Memory B cell (primary cell): ENCODE measurements at regions not wholly inside any gene's neighbourhood (a gene's known extent, or its start where the extent isn't known, plus 50 kb on each side); places are given as distances from the start of the nearest gene placed in this dataset.

ENCODE experiments used
- ATAC-seq: fragments of 150-1000 bp; cut with Tn5 transposase; 2 replicates; pipeline ENCODE4 v1.10.0; 2021; ENCODE audit warnings: low read depth, mild to moderate bottlenecking, moderate library complexity
- DNase-seq, 2 donors: peaks; one replicate each; pipeline ENCODE4 v3.0.0; 2022; ENCODE audit warnings: low spot score in 2 of 2
- H3K27ac Mint-ChIP-seq: one replicate; pipeline ENCODE4 v1.8.0; 2022; ENCODE audit warnings: mild to moderate bottlenecking, moderate library complexity, mixed read lengths
- H3K27me3 Mint-ChIP-seq: one replicate; pipeline ENCODE4 v1.8.0; 2022; ENCODE audit warnings: mixed read lengths
- H3K36me3 Mint-ChIP-seq: one replicate; pipeline ENCODE4 v1.8.0; 2022; ENCODE audit warnings: mild to moderate bottlenecking, mixed read lengths
- H3K4me1 Mint-ChIP-seq: one replicate; pipeline ENCODE4 v1.8.0; 2022; ENCODE audit warnings: mixed read lengths
- H3K4me3 Mint-ChIP-seq: one replicate; pipeline ENCODE4 v1.8.0; 2022; ENCODE audit warnings: mild to moderate bottlenecking, moderate library complexity, mixed read lengths
- H3K9me3 Mint-ChIP-seq: one replicate; pipeline ENCODE4 v1.8.0; 2022; ENCODE audit warnings: mixed read lengths

DNA sequence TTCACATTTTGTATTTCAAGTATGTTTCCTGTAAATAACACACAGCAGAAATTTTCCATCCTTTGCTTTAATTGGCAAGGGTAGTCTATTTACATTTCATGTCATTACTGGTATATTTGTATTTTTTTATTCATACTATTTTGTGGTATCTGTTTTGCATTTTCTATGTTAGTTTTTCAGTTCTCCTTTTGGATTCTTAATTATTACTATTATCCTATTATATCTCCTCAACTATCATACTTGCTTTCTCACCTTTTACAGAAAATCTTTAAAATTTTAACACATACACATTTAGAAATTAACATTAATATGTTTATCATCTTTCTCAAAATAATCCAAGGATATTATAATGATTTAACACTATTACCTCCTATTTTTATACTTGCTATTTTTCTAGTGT, 918.3 kb upstream of the MAP3K7 start:
- DNase-seq: no peak
- Mint-ChIP-seq H3K9me3 (no peaks in the 10 kb centered on the region), H3K27me3 (no peaks in the 10 kb centered on the region), H3K36me3 (no peaks in the 10 kb centered on the region), H3K4me3 (no peak overlapping the region), H3K4me1 (no peaks in the 10 kb centered on the region), H3K27ac (no peak overlapping the region)
- ATAC-seq: no peak

DNA sequence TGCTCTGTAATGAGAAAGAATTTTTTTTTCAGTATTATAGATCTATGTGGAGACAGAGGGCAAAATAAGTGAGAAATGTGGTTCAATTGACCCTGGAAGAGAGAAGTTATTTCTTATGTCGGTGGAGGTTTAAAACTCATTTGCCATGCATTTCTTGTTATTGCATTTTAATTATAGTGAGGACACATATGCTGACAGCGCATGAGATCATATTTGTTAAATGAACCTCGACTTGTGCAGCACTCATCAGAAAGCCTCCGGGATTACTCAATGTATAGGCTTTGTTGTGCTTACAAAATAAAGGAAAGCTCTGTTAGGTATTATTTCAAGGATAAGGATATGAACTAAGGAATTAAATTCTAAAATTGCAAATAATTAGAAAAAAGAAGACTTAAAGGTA, 915.1 kb upstream of the MAP3K7 start:
- no peaks in the 10 kb centered on the region for H3K4me1 Mint-ChIP-seq
- peaks cover 2% of the 10 kb centered on the region for H3K9me3 Mint-ChIP-seq

DNA sequence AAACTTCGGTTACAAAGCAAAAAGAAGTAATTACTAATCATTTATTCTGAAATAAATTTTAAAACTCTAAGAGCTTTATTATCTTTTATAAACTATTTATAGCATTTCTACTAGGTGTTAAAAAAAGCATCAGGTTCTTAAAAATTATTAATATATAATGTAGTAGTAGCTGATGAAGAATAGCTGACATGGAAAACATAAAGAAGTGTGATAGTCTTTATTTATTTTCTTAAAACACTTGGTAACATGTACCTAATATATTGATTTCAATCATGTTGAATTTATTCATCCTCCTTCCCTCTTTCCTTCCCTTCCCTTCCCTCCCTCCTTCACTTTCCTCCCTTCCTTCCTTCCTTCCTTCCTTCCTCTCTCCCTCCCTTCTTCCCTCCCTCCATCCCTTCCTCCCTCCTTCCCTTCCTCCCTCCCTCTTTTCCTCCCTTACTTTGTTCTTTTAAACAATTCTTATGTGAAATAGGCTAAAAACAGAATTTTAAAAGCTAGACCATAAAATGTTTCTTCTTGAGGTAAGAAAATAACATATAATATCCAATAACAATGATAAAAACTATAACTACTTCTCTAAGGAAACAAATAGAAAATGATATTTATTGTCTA, 913.9 kb upstream of the MAP3K7 start:
- H3K27me3 Mint-ChIP-seq: no peaks in the 10 kb centered on the region
- H3K36me3 Mint-ChIP-seq: no peaks in the 10 kb centered on the region
- no peaks in the 10 kb centered on the region for H3K4me1 Mint-ChIP-seq
- H3K9me3 Mint-ChIP-seq: peaks cover 2% of the 10 kb centered on the region
- DNase-seq (no peak), ATAC-seq (no peak)
- H3K4me3 Mint-ChIP-seq: no peak overlapping the region
- H3K27ac Mint-ChIP-seq: no peak overlapping the region

More for the DNA sequence above, 915.1 kb upstream of the MAP3K7 start:
- Mint-ChIP-seq H3K27me3 (no peaks in the 10 kb centered on the region), H3K4me3 (no peak overlapping the region), H3K27ac (no peak overlapping the region), H3K36me3 (no peaks in the 10 kb centered on the region)
- ATAC-seq (no peak), DNase-seq (no peak)

- no peak overlapping the region for H3K27ac Mint-ChIP-seq
- H3K36me3 Mint-ChIP-seq: no peaks in the 10 kb centered on the region
- H3K27me3 Mint-ChIP-seq: no peaks in the 10 kb centered on the region
- H3K9me3 Mint-ChIP-seq: peaks cover 2% of the 10 kb centered on the region
- DNase-seq (no peak), ATAC-seq (no peak)
- no peaks in the 10 kb centered on the region for H3K4me1 Mint-ChIP-seq
- H3K4me3 Mint-ChIP-seq: no peak overlapping the region
Measured at GRCh38 chr6:91498576-91498975, 911.7 kb upstream of the MAP3K7 start.

DNA sequence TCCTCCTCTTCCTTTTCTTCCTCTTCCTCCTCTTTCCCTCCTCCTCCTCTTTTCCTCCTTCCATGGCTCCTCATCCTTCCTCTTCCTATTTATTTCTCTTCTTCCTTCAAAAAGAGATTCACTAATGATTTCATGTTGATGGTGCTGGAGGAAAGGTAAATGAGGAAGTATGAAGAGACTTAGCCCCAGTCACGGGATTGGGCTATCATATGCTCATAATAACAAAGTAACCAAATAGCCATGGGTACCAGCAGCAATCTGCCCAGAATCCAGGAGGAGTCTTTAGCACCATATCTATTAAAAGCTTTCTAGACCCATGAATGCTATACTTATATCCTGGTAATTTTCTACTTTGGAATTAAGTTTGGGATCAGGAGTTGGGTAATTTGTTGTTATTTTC, 910.9 kb upstream of the MAP3K7 start:
- Mint-ChIP-seq H3K36me3 (no peaks in the 10 kb centered on the region), H3K9me3 (peaks cover 3% of the 10 kb centered on the region), H3K4me1 (no peaks in the 10 kb centered on the region), H3K27ac (no peak overlapping the region), H3K4me3 (no peak overlapping the region), H3K27me3 (no peaks in the 10 kb centered on the region)
- ATAC-seq: no peak
- no peak for DNase-seq

- H3K4me1 Mint-ChIP-seq: no peaks in the 10 kb centered on the region
- ATAC-seq (no peak), DNase-seq (no peak)
- no peak overlapping the region for H3K27ac Mint-ChIP-seq
- peaks cover 1% of the 10 kb centered on the region for H3K9me3 Mint-ChIP-seq
- H3K36me3 Mint-ChIP-seq: no peaks in the 10 kb centered on the region
- H3K4me3 Mint-ChIP-seq: no peak overlapping the region
- H3K27me3 Mint-ChIP-seq: no peaks in the 10 kb centered on the region
Measured at GRCh38 chr6:91490671-91491301, 903.9 kb upstream of the MAP3K7 start.

DNA sequence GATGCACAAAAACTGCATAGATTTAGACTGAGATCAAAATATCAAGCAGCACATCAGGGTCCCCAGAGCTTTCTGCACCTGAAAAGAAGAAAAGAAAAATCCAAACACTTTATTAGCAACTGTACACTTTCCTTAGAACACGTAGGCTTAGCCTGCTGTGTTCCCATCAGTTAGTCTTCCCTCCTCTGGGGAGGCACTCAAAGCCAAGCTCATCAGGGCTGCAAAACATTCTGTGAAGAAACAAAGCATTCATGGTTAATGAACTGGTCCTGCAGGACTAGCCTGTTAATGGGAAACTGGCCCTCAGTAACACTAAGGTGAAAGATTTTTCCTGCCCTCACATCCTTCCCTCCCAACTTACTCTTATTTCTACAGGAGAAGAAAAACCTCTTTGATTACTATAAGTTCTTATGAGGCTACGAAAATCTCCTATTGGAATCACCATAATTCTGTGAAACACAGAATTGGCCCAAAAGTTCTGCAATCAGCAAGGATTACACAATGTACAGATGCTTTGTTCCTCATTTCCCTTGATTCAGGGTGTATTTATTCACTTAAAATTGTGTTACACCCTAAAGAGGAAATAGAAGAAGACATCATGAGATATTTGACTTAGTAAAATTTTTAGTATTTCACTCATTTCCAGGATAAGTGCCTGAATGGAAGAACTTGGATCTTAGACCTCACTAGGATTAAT, 901.0 kb upstream of the MAP3K7 start:
- no peak overlapping the region for H3K4me3 Mint-ChIP-seq

GRCh38 chr6:91486200-91486599, 899.3 kb upstream of the MAP3K7 start:
- H3K4me1 Mint-ChIP-seq: no peaks in the 10 kb centered on the region
- no peak overlapping the region for H3K27ac Mint-ChIP-seq
- no peaks in the 10 kb centered on the region for H3K36me3 Mint-ChIP-seq
- ATAC-seq (no peak), DNase-seq (no peak)
- H3K4me3 Mint-ChIP-seq: no peak overlapping the region
- H3K9me3 Mint-ChIP-seq: no peaks in the 10 kb centered on the region
- H3K27me3 Mint-ChIP-seq: no peaks in the 10 kb centered on the region

More for the DNA sequence above, 901.0 kb upstream of the MAP3K7 start:
- no peak overlapping the region for H3K27ac Mint-ChIP-seq
- no peaks in the 10 kb centered on the region for H3K9me3 Mint-ChIP-seq
- no peaks in the 10 kb centered on the region for H3K36me3 Mint-ChIP-seq
- H3K4me1 Mint-ChIP-seq: no peaks in the 10 kb centered on the region
- ATAC-seq (no peak), DNase-seq (no peak)
- H3K27me3 Mint-ChIP-seq: no peaks in the 10 kb centered on the region

GRCh38 chr6:91485047-91485446, 898.2 kb upstream of the MAP3K7 start:
- H3K4me3 Mint-ChIP-seq: no peak overlapping the region
- DNase-seq: no peak
- no peaks in the 10 kb centered on the region for H3K27me3 Mint-ChIP-seq
- no peak for ATAC-seq
- no peaks in the 10 kb centered on the region for H3K9me3 Mint-ChIP-seq
- no peaks in the 10 kb centered on the region for H3K4me1 Mint-ChIP-seq
- H3K27ac Mint-ChIP-seq: no peak overlapping the region
- no peaks in the 10 kb centered on the region for H3K36me3 Mint-ChIP-seq

DNA sequence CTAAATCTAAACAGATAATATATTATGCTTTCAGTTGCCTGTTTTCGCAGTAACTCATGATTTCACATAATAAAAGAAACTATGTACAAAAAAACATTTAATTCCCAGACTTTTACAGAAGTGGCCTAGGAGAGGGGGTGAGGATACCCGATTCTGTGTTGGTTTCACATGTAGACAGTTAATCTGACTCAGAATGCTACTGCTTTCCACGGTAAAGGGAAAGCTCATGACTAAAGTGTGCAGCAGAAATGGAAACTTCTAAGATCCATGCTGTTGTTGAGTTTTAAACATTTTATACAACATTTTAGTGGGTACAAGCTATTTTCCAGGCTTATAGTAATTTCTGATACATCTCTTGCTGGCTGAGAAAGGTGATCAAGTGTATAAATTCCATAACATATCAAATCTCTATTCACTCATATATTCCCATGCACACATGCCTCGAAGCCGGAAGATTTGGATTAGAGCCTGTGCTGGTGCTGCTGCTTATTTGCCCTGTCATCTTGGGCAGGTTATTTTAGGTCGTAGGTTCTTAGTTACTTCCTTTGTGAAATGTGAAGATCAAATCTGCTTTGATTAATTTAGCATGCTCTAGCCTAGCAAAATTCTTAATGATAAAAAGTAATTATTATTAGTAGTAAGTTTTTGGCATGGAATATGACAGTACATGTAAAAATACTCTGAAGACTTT, 896.7 kb upstream of the MAP3K7 start:
- no peak overlapping the region for H3K4me3 Mint-ChIP-seq
- H3K36me3 Mint-ChIP-seq: no peaks in the 10 kb centered on the region
- ATAC-seq (no peak), DNase-seq (no peak)
- H3K4me1 Mint-ChIP-seq: no peaks in the 10 kb centered on the region
- H3K9me3 Mint-ChIP-seq: no peaks in the 10 kb centered on the region
- no peak overlapping the region for H3K27ac Mint-ChIP-seq
- H3K27me3 Mint-ChIP-seq: no peaks in the 10 kb centered on the region

- ATAC-seq: no peak
- Mint-ChIP-seq H3K4me3 (no peak overlapping the region), H3K27me3 (no peaks in the 10 kb centered on the region), H3K27ac (no peak overlapping the region), H3K36me3 (no peaks in the 10 kb centered on the region), H3K9me3 (peaks cover 5% of the 10 kb centered on the region), H3K4me1 (no peaks in the 10 kb centered on the region)
- DNase-seq: no peak
Measured at GRCh38 chr6:91482498-91482897, 895.6 kb upstream of the MAP3K7 start.

DNA sequence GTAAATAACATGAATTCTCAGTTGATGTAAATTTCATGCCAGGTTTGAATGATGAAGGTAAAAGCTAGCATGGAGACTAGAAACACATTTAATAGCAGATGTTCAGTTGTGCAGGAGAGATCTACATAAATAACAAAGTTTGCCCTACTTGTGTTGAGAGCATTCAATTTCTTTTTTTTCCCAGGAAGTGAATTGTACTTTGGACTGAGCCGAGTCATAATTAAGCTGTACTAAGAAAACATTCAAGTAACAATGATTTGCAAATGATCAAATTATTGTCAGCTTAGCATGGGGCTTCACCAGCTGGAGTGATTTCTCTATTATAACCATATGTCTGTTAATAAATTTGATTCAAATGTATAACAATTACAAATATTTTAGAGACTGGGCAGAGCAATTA, 893.5 kb upstream of the MAP3K7 start:
- no peak for ATAC-seq
- H3K36me3 Mint-ChIP-seq: no peaks in the 10 kb centered on the region
- no peak overlapping the region for H3K27ac Mint-ChIP-seq
- H3K9me3 Mint-ChIP-seq: peaks cover 5% of the 10 kb centered on the region
- H3K4me1 Mint-ChIP-seq: no peaks in the 10 kb centered on the region
- no peaks in the 10 kb centered on the region for H3K27me3 Mint-ChIP-seq
- no peak for DNase-seq
- H3K4me3 Mint-ChIP-seq: no peak overlapping the region

- no peaks in the 10 kb centered on the region for H3K27me3 Mint-ChIP-seq
- H3K4me1 Mint-ChIP-seq: no peaks in the 10 kb centered on the region
- H3K36me3 Mint-ChIP-seq: no peaks in the 10 kb centered on the region
- H3K9me3 Mint-ChIP-seq: peaks cover 7% of the 10 kb centered on the region
- H3K27ac Mint-ChIP-seq: no peak overlapping the region
- ATAC-seq (no peak), DNase-seq (no peak)
- H3K4me3 Mint-ChIP-seq: no peak overlapping the region
Measured at GRCh38 chr6:91477688-91478087, 890.8 kb upstream of the MAP3K7 start.

DNA sequence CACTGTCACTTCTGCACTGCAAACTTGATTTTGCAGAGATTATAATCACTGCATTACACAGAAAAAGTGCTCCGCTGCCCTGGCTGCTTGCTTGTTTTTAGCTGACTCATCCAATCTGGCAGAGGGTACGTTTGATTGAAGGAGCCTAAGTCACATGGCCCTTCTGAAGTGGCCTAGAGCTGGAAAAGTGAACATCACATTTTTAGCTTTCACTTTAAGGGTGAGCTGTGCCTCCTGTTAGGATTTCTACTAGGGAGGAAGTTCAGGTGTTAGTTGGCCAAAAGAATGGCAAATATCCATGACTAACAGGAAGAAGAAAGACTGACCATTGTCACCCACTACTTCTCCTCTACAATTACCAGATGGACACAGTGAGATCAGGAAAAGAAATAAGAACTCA, 889.1 kb upstream of the MAP3K7 start:
- Mint-ChIP-seq H3K27ac (no peak overlapping the region), H3K36me3 (no peaks in the 10 kb centered on the region), H3K4me3 (no peak overlapping the region), H3K27me3 (no peaks in the 10 kb centered on the region), H3K4me1 (no peaks in the 10 kb centered on the region), H3K9me3 (peaks cover 7% of the 10 kb centered on the region)
- ATAC-seq (no peak), DNase-seq (no peak)
